H9 (cell line): ENCODE measurements at regions not wholly inside any gene's neighbourhood (a gene's known extent, or its start where the extent isn't known, plus 50 kb on each side); places are given as distances from the start of the nearest gene placed in this dataset.

ENCODE experiments used
- DNase-seq: peaks from one replicate; pipeline ENCODE4 v3.0.0-alpha.2; 2017
- H2AFZ ChIP-seq: one replicate; pipeline ENCODE4 v1.6.1; 2013; ENCODE audit warnings: mild to moderate bottlenecking, low read length, control low read depth, moderate library complexity
- H2AK5ac ChIP-seq: 2 replicates; pipeline ENCODE4 v1.6.1; 2013; ENCODE audit warnings: low read length, control low read depth, mixed read lengths; ENCODE audit not compliant: insufficient read length
- H2BK120ac ChIP-seq: one replicate; pipeline ENCODE4 v1.6.1; 2013; ENCODE audit warnings: low read depth, mild to moderate bottlenecking, low read length, control low read depth, inconsistent platforms; ENCODE audit not compliant: poor library complexity, severe bottlenecking
- H2BK12ac ChIP-seq: 2 replicates; pipeline ENCODE4 v1.6.1; 2013; ENCODE audit warnings: low read length, control low read depth, mixed read lengths, low read depth; ENCODE audit not compliant: insufficient read length
- H2BK15ac ChIP-seq: 2 replicates; pipeline ENCODE4 v1.6.1; 2013; ENCODE audit warnings: low read depth, low read length, control low read depth
- H2BK20ac ChIP-seq: one replicate; pipeline ENCODE4 v1.6.1; 2013; ENCODE audit warnings: low read depth, mild to moderate bottlenecking, low read length, control low read depth, inconsistent platforms; ENCODE audit not compliant: poor library complexity, severe bottlenecking
- H2BK5ac ChIP-seq: 2 replicates; pipeline ENCODE4 v1.6.1; 2013; ENCODE audit warnings: low read length, control low read depth, mixed read lengths; ENCODE audit not compliant: insufficient read length
- H3K14ac ChIP-seq: 2 replicates; pipeline ENCODE4 v1.6.1; 2013; ENCODE audit warnings: low read length, control low read depth; ENCODE audit not compliant: insufficient read depth
- H3K18ac ChIP-seq: 2 replicates; pipeline ENCODE4 v1.6.1; 2013; ENCODE audit warnings: low read depth, mild to moderate bottlenecking, mixed read lengths, low read length, control low read depth; ENCODE audit not compliant: insufficient read length
- H3K23ac ChIP-seq: 2 replicates; pipeline ENCODE4 v1.6.1; 2013; ENCODE audit warnings: low read length, control low read depth, mixed read lengths, low read depth; ENCODE audit not compliant: insufficient read length
- H3K23me2 ChIP-seq: 2 replicates; pipeline ENCODE4 v1.6.1; 2013; ENCODE audit warnings: low read depth, mild to moderate bottlenecking, mixed read lengths, low read length, control low read depth; ENCODE audit not compliant: insufficient read length, poor library complexity, severe bottlenecking
- H3K27ac ChIP-seq: 2 replicates; pipeline ENCODE4 v1.5.1; 2013; ENCODE audit warnings: low read length, control low read depth, mixed read lengths, low read depth; ENCODE audit not compliant: insufficient read length
- H3K27me3 ChIP-seq: 2 replicates; pipeline ENCODE4 v1.6.1; 2013; ENCODE audit warnings: low read length, control low read depth, inconsistent platforms; ENCODE audit not compliant: insufficient read depth
- H3K4ac ChIP-seq: 2 replicates; pipeline ENCODE4 v1.6.1; 2013; ENCODE audit warnings: low read depth, mild to moderate bottlenecking, control low read depth, inconsistent platforms, low read length, moderate library complexity
- H3K4me1 ChIP-seq: 2 replicates; pipeline ENCODE4 v1.6.1; 2013; ENCODE audit warnings: low read length, control low read depth, inconsistent platforms; ENCODE audit not compliant: insufficient read depth
- H3K4me2 ChIP-seq: 2 replicates; pipeline ENCODE4 v1.6.1; 2013; ENCODE audit warnings: low read length, control low read depth, mixed read lengths; ENCODE audit not compliant: insufficient read length, insufficient read depth
- H3K56ac ChIP-seq: 2 replicates; pipeline ENCODE4 v1.6.1; 2013; ENCODE audit warnings: low read depth, mild to moderate bottlenecking, mixed read lengths, low read length, control low read depth; ENCODE audit not compliant: insufficient read length
- H3K79me1 ChIP-seq: 2 replicates; pipeline ENCODE4 v1.6.1; 2013; ENCODE audit warnings: low read depth, mild to moderate bottlenecking, moderate library complexity, low read length, control low read depth, inconsistent platforms; ENCODE audit not compliant: insufficient read depth, poor library complexity, severe bottlenecking
- H3K79me2 ChIP-seq: 2 replicates; pipeline ENCODE4 v1.6.1; 2013; ENCODE audit warnings: low read length, control low read depth, inconsistent platforms; ENCODE audit not compliant: insufficient read depth
- H3K9ac ChIP-seq: 2 replicates; pipeline ENCODE4 v1.6.1; 2013; ENCODE audit warnings: low read length, control low read depth, mixed read lengths; ENCODE audit not compliant: insufficient read length; ENCODE audit errors: extremely low read depth
- H3K9me3 ChIP-seq: one replicate; pipeline ENCODE4 v1.6.1; 2013; ENCODE audit warnings: low read depth, low read length, inconsistent platforms; ENCODE audit not compliant: control insufficient read depth
- H3T11ph ChIP-seq: one replicate; pipeline ENCODE4 v1.6.1; 2013; ENCODE audit warnings: mild to moderate bottlenecking, low read length, control low read depth, inconsistent platforms
- H4K20me1 ChIP-seq: one replicate; pipeline ENCODE4 v1.6.1; 2013; ENCODE audit not compliant: control insufficient read depth, insufficient read length, insufficient read depth
- H4K5ac ChIP-seq: 2 replicates; pipeline ENCODE4 v1.6.1; 2013; ENCODE audit warnings: low read depth, mild to moderate bottlenecking, mixed read lengths, low read length, control low read depth; ENCODE audit not compliant: insufficient read length
- H4K8ac ChIP-seq: replicated peaks from 2 replicates; pipeline ENCODE4 v1.6.1; 2013; ENCODE audit warnings: low read length, control low read depth, mixed read lengths, low read depth; ENCODE audit not compliant: insufficient read length
- H4K91ac ChIP-seq: 2 replicates; pipeline ENCODE4 v1.6.1; 2013; ENCODE audit warnings: low read depth, mild to moderate bottlenecking, moderate library complexity, mixed read lengths, low read length, control low read depth; ENCODE audit not compliant: insufficient read length
- H3K27ac Mint-ChIP-seq, 3 experiments: 2 replicates in 2 of 3; 3 replicates in 1 of 3; pipeline ENCODE4 v1.8.0; 2020 to 2021; ENCODE audit warnings: mixed read lengths in 3 of 3, mild to moderate bottlenecking in 1 of 3, moderate library complexity in 1 of 3
- H3K27me3 Mint-ChIP-seq: 2 replicates; pipeline ENCODE4 v1.8.0; 2021; ENCODE audit warnings: low read depth, mild to moderate bottlenecking, moderate library complexity, mixed read lengths
- H3K36me3 Mint-ChIP-seq, 3 experiments: 2 replicates in 2 of 3; 3 replicates in 1 of 3; pipeline ENCODE4 v1.8.0; 2020 to 2021; ENCODE audit warnings: low read depth in 3 of 3, mixed read lengths in 3 of 3; ENCODE audit not compliant: insufficient read depth in 1 of 3
- H3K4me1 Mint-ChIP-seq, 2 experiments: 2 replicates each; pipeline ENCODE4 v1.8.0; 2020; ENCODE audit warnings: mixed read lengths in 2 of 2
- H3K4me3 Mint-ChIP-seq, 2 experiments: 2 replicates in 1 of 2; 3 replicates in 1 of 2; pipeline ENCODE4 v1.8.0; 2020 to 2021; ENCODE audit warnings: mild to moderate bottlenecking in 2 of 2, mixed read lengths in 2 of 2, moderate library complexity in 1 of 2
- H3K9me3 Mint-ChIP-seq, 2 experiments: 2 replicates in 1 of 2; 3 replicates in 1 of 2; pipeline ENCODE4 v1.8.0; 2020; ENCODE audit warnings: mild to moderate bottlenecking in 2 of 2, mixed read lengths in 2 of 2, moderate library complexity in 1 of 2
- CTCF ChIP-seq: fragments of 200-600 bp; sonication (generic); conservative IDR thresholded peaks from 3 replicates; pipeline ENCODE4 v1.8.0; 2021; ENCODE audit warnings: antibody characterized with exemption, mild to moderate bottlenecking
- WGBS: extraction: QIAGEN DNeasy Blood & Tissue Kit; methylation state at CpG from one replicate; pipeline ENCODE4 v1.1.7; 2013; ENCODE audit warnings: missing lambda C conversion rate, low lambda C conversion rate, mixed read lengths; ENCODE audit not compliant: insufficient read length; ENCODE audit errors: extremely low coverage; 5-methylcytosine and 5-hydroxymethylcytosine counted together

GRCh38 chr18:13999231-13999630 lies 83.9 kb upstream of the MC2R start:
- Histone ChIP-seq H3T11ph (no peak overlapping the region), H2AK5ac (no peak overlapping the region), H3K18ac (no peak overlapping the region), H4K91ac (no peak overlapping the region), H3K79me1 (no peaks in the 10 kb centered on the region), H3K79me2 (no peaks in the 10 kb centered on the region), H3K4me2 (no peak overlapping the region), H3K27ac (no peak overlapping the region), H2BK12ac (no peak overlapping the region), H2BK120ac (no peak overlapping the region), H2BK15ac (no peak overlapping the region), H3K9ac (no peak overlapping the region), H3K9me3 (no peaks in the 10 kb centered on the region), H3K23ac (no peak overlapping the region), H2AFZ (no peak overlapping the region), H4K5ac (no peak overlapping the region), H3K4me1 (no peaks in the 10 kb centered on the region), H3K4ac (no peak overlapping the region), H3K27me3 (no peaks in the 10 kb centered on the region), H2BK20ac (no peak overlapping the region), H3K23me2 (no peaks in the 10 kb centered on the region), H4K20me1 (no peaks in the 10 kb centered on the region), H2BK5ac (no peak overlapping the region), H4K8ac (no peak overlapping the region), H3K56ac (no peak overlapping the region), H3K14ac (no peak overlapping the region)
- H3K27me3 Mint-ChIP-seq, result peaks cover 3% of the 10 kb centered on the region
- no peak for TF ChIP-seq CTCF
- H3K4me1 Mint-ChIP-seq, result no peaks in the 10 kb centered on the region
- no peak overlapping the region for H3K4me3 Mint-ChIP-seq
- H3K9me3 Mint-ChIP-seq, result peaks cover 5% of the 10 kb centered on the region in 2 experiments; a peak in 3 of 5 replicates
- WGBS, result no CpG with 5 or more reads among the region's 5 CpGs
- no peak overlapping the region for H3K27ac Mint-ChIP-seq
- no peak for DNase-seq
- no peaks in the 10 kb centered on the region for H3K36me3 Mint-ChIP-seq
